ENCODE measurements at regions not wholly inside any gene's neighbourhood (a gene's known extent, or its start where the extent isn't known, plus 50 kb on each side); places are given as distances from the start of the nearest gene placed in this dataset.

DNA sequence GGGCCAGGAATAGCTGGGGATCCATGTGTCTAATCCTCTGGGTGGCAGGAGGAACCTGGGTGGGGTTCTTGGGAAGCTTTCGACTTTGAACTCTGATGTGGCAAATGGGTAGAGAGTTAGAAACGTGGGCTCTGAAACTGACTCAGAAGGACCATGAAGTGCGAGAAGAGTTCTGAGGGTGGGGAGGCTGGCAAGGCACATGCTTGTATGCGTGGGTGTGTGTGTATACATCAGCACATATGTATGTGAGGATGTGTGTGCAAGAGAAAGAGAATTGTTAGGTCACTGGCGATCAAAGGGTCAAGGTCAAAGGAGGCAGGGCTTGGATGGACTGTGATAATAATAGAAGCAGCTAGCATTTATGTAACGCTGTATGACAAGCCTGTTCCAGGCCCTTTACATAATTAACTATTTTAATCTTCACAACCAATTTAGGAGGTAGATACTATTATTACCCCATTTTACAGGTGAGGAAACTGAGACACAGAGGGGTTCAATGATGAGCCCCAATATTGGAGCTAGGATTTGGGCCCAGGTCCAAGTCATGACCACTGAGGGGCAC is 84.5 kb upstream of the POU3F1 start:
- TF ChIP-seq, protein P1, sequence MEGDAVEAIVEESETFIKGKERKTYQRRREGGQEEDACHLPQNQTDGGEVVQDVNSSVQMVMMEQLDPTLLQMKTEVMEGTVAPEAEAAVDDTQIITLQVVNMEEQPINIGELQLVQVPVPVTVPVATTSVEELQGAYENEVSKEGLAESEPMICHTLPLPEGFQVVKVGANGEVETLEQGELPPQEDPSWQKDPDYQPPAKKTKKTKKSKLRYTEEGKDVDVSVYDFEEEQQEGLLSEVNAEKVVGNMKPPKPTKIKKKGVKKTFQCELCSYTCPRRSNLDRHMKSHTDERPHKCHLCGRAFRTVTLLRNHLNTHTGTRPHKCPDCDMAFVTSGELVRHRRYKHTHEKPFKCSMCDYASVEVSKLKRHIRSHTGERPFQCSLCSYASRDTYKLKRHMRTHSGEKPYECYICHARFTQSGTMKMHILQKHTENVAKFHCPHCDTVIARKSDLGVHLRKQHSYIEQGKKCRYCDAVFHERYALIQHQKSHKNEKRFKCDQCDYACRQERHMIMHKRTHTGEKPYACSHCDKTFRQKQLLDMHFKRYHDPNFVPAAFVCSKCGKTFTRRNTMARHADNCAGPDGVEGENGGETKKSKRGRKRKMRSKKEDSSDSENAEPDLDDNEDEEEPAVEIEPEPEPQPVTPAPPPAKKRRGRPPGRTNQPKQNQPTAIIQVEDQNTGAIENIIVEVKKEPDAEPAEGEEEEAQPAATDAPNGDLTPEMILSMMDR (conservative IDR thresholded peaks at IDR 0.05) = no peak
- TF ChIP-seq EZH2 (IDR thresholded peaks at IDR 0.05; ENCODE audit: low read depth) = no peak

Measured in PC-9 (cell line).